Fibroblast of villous mesenchyme (primary cell): ENCODE measurements at regions not wholly inside any gene's neighbourhood (a gene's known extent, or its start where the extent isn't known, plus 50 kb on each side); places are given as distances from the start of the nearest gene placed in this dataset.

ENCODE experiments used
- DNase-seq: peaks from one replicate; pipeline ENCODE4 v3.0.0-alpha.2; 2010; ENCODE audit warnings: low read depth
- H3K4me3 ChIP-seq: 2 replicates; pipeline ENCODE4 v1.5.1; 2011; ENCODE audit warnings: low read depth, mild to moderate bottlenecking, low read length
- TF ChIP-seq, protein P1 (sequence below): IDR thresholded peaks from 2 replicates; pipeline ENCODE4 v1.5.1; 2012; ENCODE audit warnings: low read depth, mild to moderate bottlenecking, low read length; ENCODE audit not compliant: insufficient read depth

DNA sequence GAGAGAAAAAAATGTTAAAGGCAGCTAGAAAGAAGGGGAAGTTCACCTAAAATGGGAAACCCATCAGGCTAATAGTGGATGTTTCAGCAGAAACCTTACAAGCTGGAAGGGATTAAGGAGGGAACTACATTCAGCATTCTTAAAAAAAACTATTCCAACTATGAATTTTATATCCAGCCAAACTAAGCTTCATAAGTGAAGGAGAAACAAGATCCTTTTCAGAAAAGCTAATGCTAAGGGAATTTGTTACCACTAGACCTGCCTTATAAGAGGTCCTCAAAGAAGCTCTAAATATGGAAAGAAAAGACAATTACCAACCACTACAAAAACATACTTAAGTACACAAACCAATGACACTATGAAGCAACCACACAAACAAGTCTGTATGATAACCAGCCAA lies 59.2 kb upstream of the SLC35F1 start:
- DNase-seq = no peak
- no peak overlapping the region for H3K4me3 ChIP-seq
- TF ChIP-seq, protein P1, sequence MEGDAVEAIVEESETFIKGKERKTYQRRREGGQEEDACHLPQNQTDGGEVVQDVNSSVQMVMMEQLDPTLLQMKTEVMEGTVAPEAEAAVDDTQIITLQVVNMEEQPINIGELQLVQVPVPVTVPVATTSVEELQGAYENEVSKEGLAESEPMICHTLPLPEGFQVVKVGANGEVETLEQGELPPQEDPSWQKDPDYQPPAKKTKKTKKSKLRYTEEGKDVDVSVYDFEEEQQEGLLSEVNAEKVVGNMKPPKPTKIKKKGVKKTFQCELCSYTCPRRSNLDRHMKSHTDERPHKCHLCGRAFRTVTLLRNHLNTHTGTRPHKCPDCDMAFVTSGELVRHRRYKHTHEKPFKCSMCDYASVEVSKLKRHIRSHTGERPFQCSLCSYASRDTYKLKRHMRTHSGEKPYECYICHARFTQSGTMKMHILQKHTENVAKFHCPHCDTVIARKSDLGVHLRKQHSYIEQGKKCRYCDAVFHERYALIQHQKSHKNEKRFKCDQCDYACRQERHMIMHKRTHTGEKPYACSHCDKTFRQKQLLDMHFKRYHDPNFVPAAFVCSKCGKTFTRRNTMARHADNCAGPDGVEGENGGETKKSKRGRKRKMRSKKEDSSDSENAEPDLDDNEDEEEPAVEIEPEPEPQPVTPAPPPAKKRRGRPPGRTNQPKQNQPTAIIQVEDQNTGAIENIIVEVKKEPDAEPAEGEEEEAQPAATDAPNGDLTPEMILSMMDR = no peak

DNA sequence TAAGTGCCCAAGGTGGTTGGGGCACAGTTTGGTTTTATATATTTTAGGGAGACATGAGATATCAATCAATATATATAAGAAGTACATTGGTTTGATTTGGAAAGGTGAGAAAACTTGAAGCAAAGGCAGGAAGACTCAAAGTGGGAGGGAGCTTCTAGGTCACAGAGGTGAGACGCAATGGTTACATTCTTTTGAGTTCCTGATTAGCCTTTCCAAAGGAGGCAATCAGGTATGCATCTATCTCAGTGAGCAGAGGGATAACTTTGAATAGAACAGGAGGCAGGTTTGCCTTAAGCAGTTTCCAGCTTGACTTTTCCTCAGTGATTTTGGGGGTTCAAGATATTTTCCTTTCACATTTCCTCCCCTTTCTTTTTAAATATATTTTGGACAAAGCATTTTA lies 58.0 kb upstream of the SLC35F1 start:
- TF ChIP-seq, protein P1 = no peak
- H3K4me3 ChIP-seq = no peak overlapping the region
- DNase-seq = no peak
